HL-60 (cell line): ENCODE measurements at regions not wholly inside any gene's neighbourhood (a gene's known extent, or its start where the extent isn't known, plus 50 kb on each side); places are given as distances from the start of the nearest gene placed in this dataset.

ENCODE experiments used
- CTCF ChIP-seq: IDR thresholded peaks from one replicate; pipeline ENCODE4 v1.5.1; 2011; ENCODE audit warnings: low read length, control low read depth, inconsistent platforms; ENCODE audit not compliant: insufficient read depth
- GABPA ChIP-seq: IDR thresholded peaks from 2 replicates; pipeline ENCODE4 v1.6.1; 2012; ENCODE audit warnings: low read depth
- POLR2AphosphoS5 ChIP-seq: IDR thresholded peaks from 2 replicates; pipeline ENCODE4 v1.6.1; 2012; ENCODE audit warnings: low read depth
- REST ChIP-seq: IDR thresholded peaks from 2 replicates; pipeline ENCODE4 v1.6.1; 2012; ENCODE audit warnings: low read depth; ENCODE audit not compliant: insufficient replicate concordance
- SPI1 ChIP-seq: IDR thresholded peaks from 2 replicates; pipeline ENCODE4 v1.6.1; 2012; ENCODE audit warnings: low read depth, mild to moderate bottlenecking, borderline replicate concordance

- TF ChIP-seq CTCF = no peak
- TF ChIP-seq POLR2AphosphoS5 = no peak
- TF ChIP-seq GABPA = no peak
- TF ChIP-seq REST = no peak
- TF ChIP-seq SPI1 = no peak
Observed at GRCh38 chr2:53064154-53064553, 703.5 kb upstream of the CHAC2 start.
